Prostate gland (tissue), 2 donors: ENCODE measurements at regions not wholly inside any gene's neighbourhood (a gene's known extent, or its start where the extent isn't known, plus 50 kb on each side); places are given as distances from the start of the nearest gene placed in this dataset.

Experiments used
- DNase-seq: peaks from one replicate; pipeline ENCODE4 v3.0.0-alpha.2; 2019; ENCODE audit warnings: low spot score
- H3K27ac ChIP-seq, 2 donors: fragments of 200-600 bp; sonication (generic); 2 replicates each; pipeline ENCODE4 v1.5.1; 2017 to 2019
- H3K27me3 ChIP-seq: fragments of 200-600 bp; sonication (generic); replicated peaks from 2 replicates; pipeline ENCODE4 v1.5.1; 2019; ENCODE audit not compliant: insufficient read depth
- H3K36me3 ChIP-seq, 2 donors: fragments of 200-600 bp; sonication (generic); 1 replicate in 1 of 2; 2 replicates in 1 of 2; pipeline versions ENCODE4 v1.5.1 to v1.8.1; 2017 to 2019
- H3K4me1 ChIP-seq: fragments of 200-600 bp; sonication (generic); replicated peaks from 2 replicates; pipeline ENCODE4 v1.5.1; 2019
- H3K4me3 ChIP-seq, 2 donors: fragments of 200-600 bp; sonication (generic); 2 replicates each; pipeline ENCODE4 v1.5.1; 2017 to 2019
- H3K9me3 ChIP-seq: fragments of 200-600 bp; sonication (generic); 2 replicates; pipeline ENCODE4 v1.5.1; 2017
- POLR2A ChIP-seq: fragments of 450-650 bp; IDR thresholded peaks from one replicate; pipeline ENCODE4 v1.6.1; 2016; ENCODE audit warnings: antibody characterized with exemption, mild to moderate bottlenecking
- POLR2AphosphoS5 ChIP-seq: sonication (generic); formaldehyde crosslinking; IDR thresholded peaks from one replicate; pipeline ENCODE4 v1.6.1; 2017; ENCODE audit warnings: antibody characterized with exemption
- whole genome bisulfite sequencing: methylation state at CpG from one replicate; pipeline ENCODE4 v1.1.5; 2018; 5-methylcytosine and 5-hydroxymethylcytosine counted together
- intact Hi-C: fragments of 100-400 bp; cut with DNase I; formaldehyde crosslinking; loops from one replicate; pipeline ENCODE4 v1.14.2; 2022
- TF ChIP-seq, protein P1 (sequence below), 4 experiments: fragments of 200-600 bp in 2 of 4; fragments of 450-650 bp in 2 of 4; sonication (generic) in 2 of 4; IDR thresholded peaks; 1 replicate in 3 of 4; 2 replicates in 1 of 4; pipeline ENCODE4 v1.5.1; 2016 to 2019; ENCODE audit warnings: antibody characterized with exemption in 4 of 4, mild to moderate bottlenecking in 2 of 4, moderate library complexity in 2 of 4

DNA sequence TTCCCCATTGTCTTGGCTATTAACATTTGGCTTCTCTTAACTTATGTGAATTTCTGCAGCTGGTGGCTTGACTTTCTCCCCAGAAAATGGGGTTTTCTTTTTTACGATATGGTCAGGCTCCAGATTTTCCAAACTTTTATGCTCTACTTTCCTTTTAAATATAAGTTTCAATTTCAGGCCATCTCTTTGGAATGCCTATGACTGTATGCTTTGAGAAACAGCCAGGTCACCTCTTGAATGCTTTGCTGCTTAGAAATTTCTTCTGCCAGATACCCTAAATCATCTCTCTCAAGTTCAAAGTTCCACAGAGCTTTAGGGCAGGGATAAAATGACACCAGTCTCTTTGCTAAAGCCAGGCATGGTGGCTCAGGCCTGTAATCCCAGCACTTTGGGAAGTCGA is 212.9 kb upstream of the SMIM31 start:
- no peaks in the 10 kb centered on the region for H3K27me3 ChIP-seq
- no peak overlapping the region for H3K27ac ChIP-seq
- DNase-seq, result no peak
- TF ChIP-seq, protein P1, sequence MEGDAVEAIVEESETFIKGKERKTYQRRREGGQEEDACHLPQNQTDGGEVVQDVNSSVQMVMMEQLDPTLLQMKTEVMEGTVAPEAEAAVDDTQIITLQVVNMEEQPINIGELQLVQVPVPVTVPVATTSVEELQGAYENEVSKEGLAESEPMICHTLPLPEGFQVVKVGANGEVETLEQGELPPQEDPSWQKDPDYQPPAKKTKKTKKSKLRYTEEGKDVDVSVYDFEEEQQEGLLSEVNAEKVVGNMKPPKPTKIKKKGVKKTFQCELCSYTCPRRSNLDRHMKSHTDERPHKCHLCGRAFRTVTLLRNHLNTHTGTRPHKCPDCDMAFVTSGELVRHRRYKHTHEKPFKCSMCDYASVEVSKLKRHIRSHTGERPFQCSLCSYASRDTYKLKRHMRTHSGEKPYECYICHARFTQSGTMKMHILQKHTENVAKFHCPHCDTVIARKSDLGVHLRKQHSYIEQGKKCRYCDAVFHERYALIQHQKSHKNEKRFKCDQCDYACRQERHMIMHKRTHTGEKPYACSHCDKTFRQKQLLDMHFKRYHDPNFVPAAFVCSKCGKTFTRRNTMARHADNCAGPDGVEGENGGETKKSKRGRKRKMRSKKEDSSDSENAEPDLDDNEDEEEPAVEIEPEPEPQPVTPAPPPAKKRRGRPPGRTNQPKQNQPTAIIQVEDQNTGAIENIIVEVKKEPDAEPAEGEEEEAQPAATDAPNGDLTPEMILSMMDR (IDR thresholded peaks at IDR 0.05), result no peak
- TF ChIP-seq POLR2A (no peak), POLR2AphosphoS5 (no peak)
- no peaks in the 10 kb centered on the region for H3K36me3 ChIP-seq
- no peaks in the 10 kb centered on the region for H3K9me3 ChIP-seq
- intact Hi-C loops, result no loop called here
- no peak overlapping the region for H3K4me3 ChIP-seq
- H3K4me1 ChIP-seq, result no peaks in the 10 kb centered on the region
- 98% methylated on average over 2 of the region's 2 CpGs for WGBS

DNA sequence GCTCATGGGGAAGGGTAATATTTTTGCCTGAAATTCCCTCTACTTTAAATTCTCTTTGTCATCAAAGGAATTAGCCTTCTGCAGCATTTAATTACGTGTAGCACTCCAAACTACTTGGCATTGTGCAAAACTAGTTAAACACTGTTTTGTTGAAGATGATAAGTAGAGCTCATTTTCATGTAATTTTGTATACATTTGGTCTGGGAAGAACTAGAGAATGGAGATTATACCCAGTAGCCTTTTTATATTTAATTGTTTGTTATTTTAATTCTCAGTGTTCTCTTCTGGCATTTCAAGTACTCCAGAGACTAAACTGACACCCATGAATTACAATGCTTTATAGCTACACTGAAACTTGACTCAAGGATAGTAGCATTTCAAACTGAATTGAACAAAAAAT is 211.5 kb upstream of the SMIM31 start:
- Histone ChIP-seq H3K9me3 (no peaks in the 10 kb centered on the region), H3K36me3 (no peaks in the 10 kb centered on the region), H3K4me3 (no peak overlapping the region), H3K27ac (no peak overlapping the region), H3K27me3 (no peaks in the 10 kb centered on the region), H3K4me1 (no peaks in the 10 kb centered on the region)
- TF ChIP-seq, protein P1 (IDR thresholded peaks at IDR 0.05), result no peak
- no peak for TF ChIP-seq POLR2A
- DNase-seq, result no peak
- 41% methylated on average over 1 of the region's 1 CpG for WGBS
- intact Hi-C loops, result no loop called here

DNA sequence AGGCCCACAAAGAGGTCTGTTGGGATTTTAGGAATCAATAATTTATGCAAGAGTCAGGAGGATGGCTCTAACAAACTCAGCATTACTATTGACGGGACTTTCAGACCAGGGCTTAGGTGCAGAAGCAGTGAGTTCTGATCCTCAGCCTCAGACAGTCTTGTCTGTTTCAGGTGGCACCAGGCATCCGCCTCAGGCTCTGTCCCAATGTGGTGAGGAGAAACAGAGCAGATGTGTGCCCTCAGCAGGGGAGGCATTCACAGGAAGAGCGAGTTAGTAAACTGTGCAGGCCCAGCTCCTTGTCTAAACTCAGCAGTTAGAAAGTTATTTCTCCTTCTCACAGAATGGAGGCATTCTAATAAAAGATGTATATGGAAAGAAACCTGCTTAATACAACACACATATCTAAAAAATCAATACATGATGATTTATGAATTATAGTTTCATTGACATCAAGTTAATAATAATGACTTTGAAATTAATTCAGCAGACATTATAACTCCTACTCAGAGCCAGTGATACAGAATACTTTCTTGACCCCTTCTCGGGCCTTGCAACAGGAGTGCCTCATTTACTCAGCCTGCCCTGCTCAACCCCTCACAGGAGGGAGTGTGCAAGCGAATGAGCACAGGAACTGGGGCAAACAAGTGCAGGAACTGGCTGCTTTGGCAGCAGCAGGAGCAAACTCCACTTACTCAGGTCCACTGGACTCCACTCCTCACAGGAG is 202.8 kb upstream of the SMIM31 start:
- no peak overlapping the region for H3K27ac ChIP-seq
- no peak overlapping the region for H3K4me3 ChIP-seq
- no peaks in the 10 kb centered on the region for H3K4me1 ChIP-seq
- H3K36me3 ChIP-seq, result no peaks in the 10 kb centered on the region
- 87% methylated on average over 5 of the region's 5 CpGs for WGBS
- TF ChIP-seq, protein P1 (IDR thresholded peaks at IDR 0.05), result no peak
- H3K9me3 ChIP-seq, result no peaks in the 10 kb centered on the region
- H3K27me3 ChIP-seq, result no peaks in the 10 kb centered on the region
- no peak for DNase-seq
- intact Hi-C loops, result no loop called here

DNA sequence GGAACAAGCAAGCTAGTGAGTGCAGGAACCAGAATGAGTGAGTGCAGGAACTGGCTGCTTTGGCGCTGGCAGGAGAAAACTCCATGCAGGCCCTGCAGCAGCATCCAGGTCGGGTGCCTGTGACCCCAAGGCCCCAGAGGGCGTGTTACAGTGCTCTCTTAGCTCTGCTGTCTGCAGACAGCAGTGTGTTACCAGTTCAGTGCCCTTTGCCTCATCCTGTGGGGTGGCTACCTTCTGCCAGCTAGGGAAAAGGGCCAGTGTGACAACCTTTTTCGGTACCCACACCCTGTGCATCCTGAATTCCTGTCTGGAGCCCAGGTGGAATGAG is 202.3 kb upstream of the SMIM31 start:
- no peaks in the 10 kb centered on the region for H3K4me1 ChIP-seq
- TF ChIP-seq, protein P1 (IDR thresholded peaks at IDR 0.05), result no peak
- TF ChIP-seq POLR2AphosphoS5 (no peak), POLR2A (no peak)
- no peak for DNase-seq
- 89% methylated on average over 4 of the region's 4 CpGs for WGBS
- no peaks in the 10 kb centered on the region for H3K36me3 ChIP-seq
- no peaks in the 10 kb centered on the region for H3K27me3 ChIP-seq
- H3K27ac ChIP-seq, result no peak overlapping the region
- no peaks in the 10 kb centered on the region for H3K9me3 ChIP-seq
- H3K4me3 ChIP-seq, result no peak overlapping the region
- intact Hi-C loops, result no loop called here

DNA sequence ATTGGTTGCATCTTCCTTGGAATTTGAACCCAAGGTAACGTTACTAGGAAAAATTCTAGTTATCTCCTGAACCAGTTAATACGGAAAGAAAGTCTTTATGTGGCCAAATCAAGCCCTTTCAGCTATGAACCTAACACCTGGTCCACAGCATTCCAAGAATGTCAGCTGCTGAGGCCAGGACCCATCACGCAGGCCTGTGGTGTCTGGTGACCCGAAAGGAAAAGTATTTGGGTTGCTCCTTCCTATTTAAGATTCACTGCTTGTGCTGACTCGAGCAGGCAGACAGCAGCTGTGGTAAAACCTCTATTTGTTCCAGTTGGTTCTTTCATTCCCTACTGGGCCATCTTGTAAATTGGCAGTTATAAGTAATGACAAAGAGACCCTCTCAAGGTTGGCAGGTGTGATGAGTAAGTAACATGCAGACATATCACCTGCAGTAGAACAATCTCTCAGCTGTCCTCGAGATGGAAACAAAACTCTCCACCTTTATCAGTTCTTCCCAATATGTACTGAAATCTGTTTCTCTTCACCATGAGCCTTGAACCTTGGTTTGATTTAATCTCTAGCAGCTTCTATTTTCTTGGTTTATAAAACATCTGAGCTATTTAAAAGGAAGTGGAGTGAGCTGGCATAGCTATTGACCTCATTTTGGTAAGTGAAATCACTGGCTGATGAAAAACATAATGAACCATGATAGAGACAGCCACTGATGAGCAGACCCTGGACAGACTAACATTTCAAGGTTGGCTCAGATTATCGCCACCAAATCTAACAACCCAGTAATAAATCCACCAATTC is 182.1 kb upstream of the SMIM31 start:
- no peaks in the 10 kb centered on the region for H3K4me1 ChIP-seq
- TF ChIP-seq POLR2AphosphoS5 (no peak), POLR2A (no peak)
- TF ChIP-seq, protein P1 (IDR thresholded peaks at IDR 0.05), result no peak
- no peak for DNase-seq
- H3K27ac ChIP-seq, result no peak overlapping the region
- intact Hi-C loops, result no loop called here
- 52% methylated on average over 7 of the region's 7 CpGs for WGBS
- H3K4me3 ChIP-seq, result no peak overlapping the region
- H3K27me3 ChIP-seq, result no peaks in the 10 kb centered on the region
- no peaks in the 10 kb centered on the region for H3K36me3 ChIP-seq
- no peaks in the 10 kb centered on the region for H3K9me3 ChIP-seq
